Fibroblast of the conjunctiva (primary cell): ENCODE measurements at regions not wholly inside any gene's neighbourhood (a gene's known extent, or its start where the extent isn't known, plus 50 kb on each side); places are given as distances from the start of the nearest gene placed in this dataset.
A peak's percentile ranks its signal among the peaks of the same experiment; 100 is the strongest.
"Not testable (repeated sequence)": the region's sequence is repeated elsewhere in the genome, so short reads cannot be mapped to it uniquely, and the experiment has no call there.

ENCODE experiments used
- DNase-seq: peaks from one replicate; pipeline ENCODE4 v3.0.0-alpha.2; 2010; ENCODE audit warnings: low read depth

DNA sequence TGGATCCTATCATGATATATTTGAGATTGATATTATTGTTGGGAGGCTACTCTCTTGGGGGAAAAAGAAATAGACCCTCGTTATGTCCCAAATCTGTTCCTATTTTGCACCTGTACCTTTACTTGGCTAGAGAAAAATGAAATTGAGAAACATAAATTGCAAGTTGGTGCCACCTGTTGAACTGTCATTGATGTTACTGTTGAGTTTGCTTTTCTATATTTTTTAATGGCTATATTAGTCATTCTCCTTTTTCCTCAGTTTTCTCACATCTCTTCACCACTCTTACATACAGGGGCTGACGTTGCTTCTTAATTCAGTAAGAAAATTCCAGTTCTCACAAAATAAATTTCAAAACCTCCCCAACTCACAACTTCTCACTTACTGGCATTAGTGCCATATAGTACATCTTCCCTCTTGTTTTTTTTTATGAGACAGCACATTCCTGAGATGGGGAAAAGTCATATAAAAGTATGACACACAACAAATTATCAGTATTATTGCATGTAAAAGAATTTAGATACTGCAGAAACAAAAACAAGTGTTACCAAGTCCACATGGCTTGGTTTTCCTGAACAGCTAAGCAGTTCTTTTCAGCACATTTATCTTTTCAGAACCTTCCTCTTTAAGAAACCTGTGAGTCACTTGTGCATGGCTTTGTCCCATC, 348.3 kb upstream of the DSEL start:
- no peak for DNase-seq

DNA sequence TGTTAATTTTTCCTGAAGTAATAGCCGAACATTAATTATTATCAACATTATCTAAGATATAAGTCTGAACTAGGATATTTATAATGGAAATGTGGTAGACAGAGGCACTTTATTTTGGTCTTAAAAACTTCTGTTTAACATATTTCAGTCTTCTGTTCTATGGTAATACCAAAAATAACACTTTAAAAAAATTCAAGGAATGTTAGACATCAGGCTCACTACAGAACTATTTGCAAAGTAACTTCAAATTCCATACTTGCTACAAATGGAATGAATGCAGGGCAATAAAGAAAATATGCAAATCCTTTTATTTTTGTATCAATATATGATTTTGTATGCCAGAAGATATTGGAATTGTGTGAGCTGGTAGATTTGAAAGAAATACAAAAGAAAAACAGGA, 345.5 kb upstream of the DSEL start:
- no peak for DNase-seq

DNA sequence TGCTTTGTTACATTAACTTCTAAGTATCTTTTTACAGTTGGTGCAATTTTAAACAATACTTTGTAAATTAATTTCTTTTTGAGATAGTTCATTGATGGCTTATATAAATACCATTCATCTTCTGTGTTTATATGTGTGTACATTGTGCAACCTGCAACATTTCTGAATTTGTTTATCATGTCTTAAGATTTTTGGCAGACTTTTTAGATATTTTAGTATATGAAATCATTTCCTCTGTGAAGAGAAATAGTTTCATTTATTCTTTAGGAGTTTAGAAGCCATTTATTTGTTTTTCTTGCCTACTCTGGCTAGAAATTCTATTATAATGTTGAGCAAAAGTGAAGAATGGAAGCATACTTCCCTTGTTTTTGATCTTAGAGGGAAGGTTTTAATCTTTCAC, 337.8 kb upstream of the DSEL start:
- no peak for DNase-seq

DNA sequence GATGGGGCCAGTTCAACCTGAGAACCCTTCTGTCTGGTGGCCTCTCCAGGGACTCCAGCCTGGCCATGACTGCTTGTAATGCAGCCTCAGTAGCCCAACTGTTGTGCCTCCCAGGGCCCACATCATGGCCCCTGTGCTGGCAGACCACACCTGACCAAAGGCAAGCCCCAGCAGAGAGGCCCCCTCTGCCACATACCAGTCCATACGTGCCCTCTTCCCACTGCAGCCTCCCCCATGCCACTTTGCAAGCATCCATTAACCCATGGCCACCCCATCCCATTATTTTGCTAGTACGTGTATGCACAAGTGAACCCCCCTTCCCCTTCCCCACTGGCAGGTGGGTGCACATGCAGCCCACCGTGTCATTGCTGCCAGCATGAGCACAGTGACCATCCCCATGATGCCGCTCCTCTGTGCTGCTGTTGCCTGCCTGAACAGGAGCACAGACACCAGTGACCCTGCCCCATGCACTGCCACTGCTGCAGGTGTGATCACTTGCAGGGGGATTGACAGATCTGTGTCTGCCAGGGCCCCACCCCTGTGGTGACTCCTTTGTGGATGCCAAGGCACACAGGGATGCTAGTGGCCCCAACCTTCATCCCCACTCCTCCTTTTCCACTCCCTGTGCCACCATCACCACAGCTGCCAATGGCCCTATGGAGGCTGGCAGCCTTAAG, 330.0 kb upstream of the DSEL start:
- no peak for DNase-seq

DNA sequence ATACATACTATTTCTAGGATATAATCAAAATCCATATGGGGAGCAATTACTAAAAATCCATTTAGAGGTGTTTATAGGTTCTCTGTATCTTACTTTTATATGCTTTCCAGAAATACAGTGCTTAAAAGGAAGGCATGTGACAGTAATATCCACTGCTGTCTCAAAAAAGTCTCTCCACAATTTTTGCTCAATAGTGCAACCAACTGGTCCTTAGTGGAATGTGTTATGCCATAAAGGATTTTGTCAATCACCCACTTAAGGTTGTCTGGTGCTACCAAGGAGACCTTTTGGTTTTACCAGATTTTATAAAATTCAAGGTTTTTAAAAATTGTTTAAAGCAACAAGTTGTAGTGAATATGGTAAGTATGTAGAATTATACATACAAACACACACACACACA, 328.5 kb upstream of the DSEL start:
- peak; percentile 3 for DNase-seq

DNA sequence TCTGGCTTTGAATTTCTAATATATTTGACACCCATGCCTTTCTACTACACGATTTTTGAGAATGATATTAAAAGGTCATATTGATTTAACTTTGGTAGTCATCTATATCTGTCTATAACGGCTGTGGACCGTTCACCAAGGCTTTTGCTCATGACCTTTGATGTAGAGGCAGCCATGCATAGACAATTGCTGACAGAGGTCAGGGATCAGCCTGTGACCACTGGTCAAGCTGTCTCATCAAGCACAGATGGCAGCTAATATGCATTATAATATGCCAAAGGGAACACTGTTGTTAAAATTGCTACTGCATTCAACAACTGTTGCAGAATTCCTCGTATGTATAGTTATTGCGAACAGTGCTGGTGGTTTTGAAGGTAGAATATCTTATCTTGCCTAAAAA, 323.9 kb upstream of the DSEL start:
- DNase-seq, result no peak

DNA sequence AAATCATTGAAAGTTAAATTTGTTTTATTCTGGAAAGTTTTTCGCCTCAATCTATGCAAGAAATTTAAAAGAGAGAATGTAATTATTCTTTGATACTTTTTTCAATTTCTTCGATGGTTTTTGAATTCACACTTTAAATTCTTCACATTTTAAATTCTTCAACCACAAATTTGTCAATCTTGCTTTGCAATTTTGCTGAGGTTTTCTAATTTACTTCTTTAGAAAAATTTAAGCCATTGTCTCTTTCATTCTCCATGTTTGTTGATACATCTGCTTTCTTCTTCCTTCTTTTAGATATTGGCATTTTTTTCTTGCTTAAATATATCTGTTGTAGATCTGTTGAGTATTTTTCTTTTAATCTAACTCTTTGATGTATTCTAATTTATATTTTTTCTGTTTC, 301.9 kb upstream of the DSEL start:
- DNase-seq, result no peak

DNA sequence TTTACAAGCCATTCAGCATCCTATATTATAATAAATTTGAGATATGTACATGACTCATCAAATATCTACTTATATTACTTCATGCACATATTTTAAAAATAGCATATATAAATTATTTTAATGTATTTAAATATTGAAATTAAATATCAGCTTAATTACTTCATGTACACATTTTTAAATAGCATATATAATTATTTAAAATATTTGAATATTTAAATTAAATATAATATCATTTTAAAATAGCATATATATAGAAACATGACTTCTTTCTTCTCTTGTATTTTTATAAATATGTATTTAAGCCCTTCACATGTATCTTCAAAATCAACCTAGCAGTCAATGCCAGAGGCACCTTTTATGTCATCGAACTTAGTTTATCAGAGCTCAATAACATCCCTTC, 298.8 kb upstream of the DSEL start:
- no peak for DNase-seq

DNA sequence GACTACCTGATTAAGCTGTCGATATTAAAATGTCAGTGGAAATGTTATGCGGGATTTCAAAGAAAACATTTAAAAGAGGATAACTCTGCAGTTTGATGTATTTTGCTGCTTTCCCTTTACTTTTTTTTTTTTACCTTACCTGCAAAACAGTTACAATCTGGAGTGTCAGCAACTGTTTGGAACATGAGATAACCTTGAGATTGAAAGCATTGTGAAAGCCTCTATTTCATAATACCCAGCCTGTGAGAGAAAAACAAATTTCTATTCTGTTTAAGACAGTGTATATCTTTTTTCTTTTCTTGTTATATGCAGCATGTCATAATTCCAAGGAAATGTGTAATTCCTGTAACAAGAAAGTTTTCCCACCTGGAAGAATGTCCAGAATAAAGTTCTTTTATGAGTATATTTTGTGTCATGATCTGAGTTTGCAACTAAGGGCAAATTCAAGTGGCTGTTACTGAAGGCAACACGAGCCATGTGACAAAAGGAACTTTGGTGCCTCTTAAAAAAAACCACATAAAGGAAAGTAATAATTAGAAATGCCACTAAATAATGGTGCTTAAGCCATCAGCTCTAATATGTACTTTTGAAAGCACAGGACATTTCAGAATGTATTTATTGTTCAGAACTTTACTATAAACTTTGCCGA, 297.0 kb upstream of the DSEL start:
- DNase-seq, result no peak

DNA sequence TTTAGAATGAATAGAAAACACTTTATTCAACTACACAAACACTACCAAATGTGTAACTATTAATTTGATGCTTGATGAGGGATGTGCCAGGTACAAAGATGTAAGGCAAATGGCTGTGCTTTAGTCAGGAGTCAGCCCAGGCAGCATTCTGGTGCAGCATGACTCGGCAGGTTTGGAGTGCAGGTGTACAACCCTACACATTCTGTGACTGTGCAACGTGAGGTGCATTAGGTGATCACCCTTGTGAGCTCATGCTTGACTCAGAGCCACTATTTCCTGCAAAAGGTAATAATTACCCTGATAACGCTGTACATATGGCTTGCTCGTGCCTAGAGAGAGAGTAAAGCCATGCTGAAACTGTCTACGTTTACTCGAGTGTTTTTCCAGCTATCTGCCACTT, 288.7 kb upstream of the DSEL start:
- DNase-seq, result no peak

DNA sequence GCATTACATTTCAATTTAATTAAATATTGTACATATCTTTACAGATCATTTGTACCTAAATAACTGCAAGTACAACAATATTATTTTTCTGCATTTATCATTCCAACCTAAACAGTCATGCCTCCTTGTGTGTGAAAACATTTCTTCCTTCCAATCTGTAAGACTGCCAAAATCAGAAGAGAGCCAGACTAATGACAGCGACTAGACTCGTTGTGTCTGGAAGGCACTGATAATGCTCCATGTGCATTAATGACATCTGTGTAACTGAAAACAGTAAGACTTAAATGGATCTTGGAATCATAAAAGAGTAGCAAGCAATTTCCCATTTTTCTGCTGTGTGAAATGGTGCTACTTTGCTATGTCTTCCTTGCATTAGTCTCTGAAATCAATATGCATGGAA, 278.0 kb upstream of the DSEL start:
- DNase-seq, result no peak

DNA sequence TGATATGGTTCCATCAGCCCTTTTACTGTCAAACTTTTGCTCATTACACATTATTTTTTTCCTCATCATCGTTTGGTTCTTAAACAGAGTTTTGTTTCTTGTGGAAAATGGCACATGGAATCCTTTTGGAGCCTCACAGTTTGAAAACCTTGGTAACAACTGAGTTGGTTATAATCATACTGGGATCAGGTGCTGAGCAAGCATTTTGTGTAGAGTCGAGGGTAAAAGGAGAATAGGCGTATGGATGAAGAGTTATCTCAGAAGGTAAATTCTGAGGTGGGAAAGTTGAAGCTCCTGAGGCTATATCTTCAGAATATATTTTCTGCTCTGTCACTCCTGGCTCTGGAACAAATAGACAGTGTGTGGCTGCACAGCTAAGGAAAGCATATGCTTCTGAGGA, 274.0 kb upstream of the DSEL start:
- no peak for DNase-seq

DNA sequence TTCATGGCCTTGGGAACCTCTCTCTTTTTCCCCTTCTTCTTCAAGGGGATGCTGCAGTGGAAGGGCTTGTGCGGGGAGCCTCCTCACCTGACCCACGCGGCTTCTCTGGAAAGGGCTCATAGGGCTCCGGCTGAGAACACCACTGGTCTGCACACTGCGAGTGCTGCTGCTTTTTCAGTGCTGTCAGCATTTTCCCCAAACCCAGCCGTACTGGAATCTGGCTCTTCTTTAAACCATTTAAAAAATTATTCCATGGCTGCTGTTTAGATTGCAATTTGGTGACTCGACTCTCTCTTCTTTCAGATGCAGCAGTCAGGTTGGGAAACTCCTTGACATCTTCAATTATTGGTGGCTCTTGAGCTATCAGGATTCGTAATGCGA, 272.6 kb upstream of the DSEL start:
- no peak for DNase-seq

DNA sequence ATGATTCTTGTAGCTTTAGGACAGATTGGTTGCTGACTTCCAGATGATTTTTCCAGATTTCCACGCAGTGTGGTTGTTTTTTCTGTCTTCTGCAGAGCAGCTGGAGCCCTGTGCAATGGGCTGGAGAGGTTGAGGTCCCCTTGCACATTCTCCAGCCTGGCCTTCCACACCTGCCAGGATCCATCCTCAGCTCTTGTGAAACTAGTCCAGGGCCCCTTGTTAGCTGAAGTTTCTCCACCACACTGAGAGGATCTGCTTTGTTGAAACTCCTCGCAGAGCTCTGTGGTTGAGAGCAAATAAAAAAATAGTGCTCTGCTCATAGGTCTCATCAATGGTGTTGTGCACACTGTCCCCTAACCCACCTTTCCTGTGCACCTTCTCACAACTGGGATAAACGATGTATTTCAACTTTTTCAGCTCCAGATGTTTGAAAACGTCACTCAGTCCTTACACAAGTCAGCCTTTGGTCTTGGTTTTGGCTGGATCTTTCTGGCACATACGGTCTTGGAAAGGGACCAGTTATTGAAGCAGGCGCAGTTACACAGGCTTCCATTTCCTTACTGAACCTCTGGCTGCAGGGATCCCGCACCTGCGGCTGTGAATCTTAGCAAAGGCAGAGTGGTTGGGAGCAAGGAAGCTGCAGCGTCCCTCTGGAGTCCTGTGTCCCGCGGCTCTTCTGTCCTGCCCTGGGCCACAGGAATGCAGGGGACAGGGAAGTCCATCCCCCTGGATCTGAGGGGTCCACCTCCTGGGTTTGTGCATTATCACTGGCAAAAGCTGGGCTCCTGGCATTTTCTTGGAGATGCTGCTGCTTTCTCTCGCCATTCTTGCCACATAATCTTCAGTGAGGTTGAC, 272.0 kb upstream of the DSEL start:
- no peak for DNase-seq

DNA sequence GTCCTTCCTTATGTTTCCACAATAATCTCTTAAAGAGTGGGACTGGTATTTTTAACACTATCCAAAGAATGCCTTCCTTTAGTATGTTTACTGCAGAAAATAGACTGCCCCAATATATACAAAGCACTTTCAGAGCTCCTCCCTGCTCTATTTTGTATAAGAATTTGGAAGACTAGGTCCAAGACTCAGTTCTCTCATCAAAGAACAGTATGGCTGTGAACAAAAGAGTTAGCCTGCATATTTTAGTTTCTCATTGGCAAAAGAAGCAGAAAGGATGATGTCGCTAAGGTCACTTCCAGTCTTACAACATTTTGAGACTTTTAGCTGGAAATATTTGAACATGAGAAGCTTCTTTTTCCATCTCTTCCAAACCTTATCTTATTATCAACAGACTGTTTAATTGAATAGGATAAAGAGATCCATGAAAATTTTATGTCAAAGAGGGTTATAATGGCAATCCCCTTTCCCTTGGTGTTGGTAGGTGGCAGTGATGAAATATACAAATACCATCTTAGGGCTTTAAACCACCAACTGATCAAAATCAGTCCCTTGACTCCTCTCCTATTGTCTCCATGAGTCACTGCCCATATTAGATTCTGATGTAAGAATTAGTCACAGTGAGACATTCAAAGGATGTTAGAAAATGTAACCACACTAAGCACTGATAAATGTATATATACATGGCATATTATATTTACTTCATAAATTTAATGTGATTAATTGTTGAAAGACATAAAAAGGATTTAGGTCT, 266.9 kb upstream of the DSEL start:
- peak; percentile 90 for DNase-seq

DNA sequence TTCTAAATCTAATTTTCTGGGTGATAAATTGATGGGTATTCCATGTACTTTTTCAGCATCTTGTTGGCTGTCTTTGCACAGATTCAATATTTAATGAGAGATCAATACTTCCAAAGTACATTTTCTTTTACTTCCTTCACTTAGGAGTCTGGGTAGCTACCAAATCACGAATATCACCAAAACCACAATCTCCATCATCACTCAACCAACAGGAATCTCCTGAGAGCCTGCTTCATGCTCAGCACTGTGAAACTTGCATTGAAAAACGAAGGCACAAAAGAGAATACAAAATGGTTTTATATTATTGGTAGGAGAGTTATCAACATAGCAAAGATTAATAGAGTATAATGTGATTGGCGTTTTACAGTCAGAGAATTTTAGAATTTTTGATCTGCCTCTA, 261.5 kb upstream of the DSEL start:
- DNase-seq, result no peak

DNA sequence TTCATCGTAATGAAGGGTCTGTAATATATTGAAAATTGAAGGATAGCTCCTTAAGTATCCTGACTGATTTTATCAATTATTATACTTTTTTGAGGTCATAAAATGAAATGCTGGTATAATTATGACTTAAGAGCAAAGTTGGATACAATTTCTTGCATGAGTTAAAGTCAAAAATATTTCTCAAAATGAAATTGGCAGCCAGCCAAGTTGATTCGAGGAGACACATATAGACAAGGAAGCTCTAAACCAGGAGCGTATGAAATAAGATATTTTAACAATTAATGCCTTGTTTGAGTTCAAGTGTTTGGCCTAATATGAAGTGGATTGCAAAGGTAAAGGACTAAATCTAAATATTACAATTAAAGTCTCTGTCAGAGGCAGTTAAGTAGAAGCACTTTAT, 260.4 kb upstream of the DSEL start:
- DNase-seq, result peak; percentile 3

DNA sequence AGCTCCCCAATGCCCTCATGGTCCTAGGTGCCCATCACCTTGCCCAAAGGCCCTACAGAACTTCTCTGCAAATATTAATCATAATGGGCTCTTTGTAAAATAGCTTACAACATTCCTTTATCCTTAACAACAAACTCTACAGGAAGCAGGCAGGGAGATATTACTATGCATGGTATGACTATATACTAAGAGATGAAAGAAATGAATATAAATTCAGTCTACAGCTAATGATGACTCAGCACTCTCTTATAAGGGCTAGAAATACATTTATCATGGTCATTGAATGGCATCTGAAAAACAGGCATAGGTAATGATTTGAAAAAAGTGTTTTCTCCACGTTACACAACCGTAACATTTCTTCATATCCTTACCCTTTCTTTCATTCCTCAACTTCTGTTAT, 254.8 kb upstream of the DSEL start:
- DNase-seq, result no peak

DNA sequence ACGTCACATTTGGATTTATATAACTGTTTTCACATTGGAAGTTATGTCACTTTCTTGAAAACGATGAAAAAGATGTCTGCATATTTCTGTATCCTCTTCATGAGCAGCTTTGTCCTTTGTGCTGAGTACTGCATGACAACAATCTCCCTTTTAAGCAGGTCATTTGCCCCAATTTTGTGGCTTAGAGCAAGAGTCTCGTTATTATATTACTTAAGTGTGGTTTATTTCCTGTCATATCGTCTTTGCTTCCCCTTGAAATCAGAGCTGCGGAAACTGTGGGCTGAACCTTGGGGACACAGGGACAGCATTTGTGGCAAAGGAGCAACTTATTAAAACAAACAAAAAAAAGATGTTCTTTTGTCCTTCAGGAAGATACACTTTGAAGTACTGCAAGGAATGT, 254.0 kb upstream of the DSEL start:
- DNase-seq, result no peak

DNA sequence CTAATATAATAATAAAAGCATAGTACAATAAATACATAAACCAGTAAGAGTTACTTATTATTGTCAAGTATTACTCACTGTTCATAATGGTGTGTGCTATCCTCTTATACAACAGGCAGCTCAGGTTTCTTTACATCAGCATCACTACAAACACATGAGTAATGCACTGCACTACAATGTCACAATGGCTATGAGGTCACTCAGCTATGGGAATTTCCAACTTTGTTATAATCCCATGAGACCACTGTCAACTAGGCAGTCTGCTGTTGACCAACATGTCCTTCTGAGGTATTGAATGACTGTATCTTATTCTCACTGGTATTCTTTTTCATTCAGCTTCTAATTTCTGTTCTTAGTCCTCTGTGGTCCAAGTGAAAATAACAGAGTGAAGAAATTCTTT, 250.4 kb upstream of the DSEL start:
- peak; percentile 51 for DNase-seq

DNA sequence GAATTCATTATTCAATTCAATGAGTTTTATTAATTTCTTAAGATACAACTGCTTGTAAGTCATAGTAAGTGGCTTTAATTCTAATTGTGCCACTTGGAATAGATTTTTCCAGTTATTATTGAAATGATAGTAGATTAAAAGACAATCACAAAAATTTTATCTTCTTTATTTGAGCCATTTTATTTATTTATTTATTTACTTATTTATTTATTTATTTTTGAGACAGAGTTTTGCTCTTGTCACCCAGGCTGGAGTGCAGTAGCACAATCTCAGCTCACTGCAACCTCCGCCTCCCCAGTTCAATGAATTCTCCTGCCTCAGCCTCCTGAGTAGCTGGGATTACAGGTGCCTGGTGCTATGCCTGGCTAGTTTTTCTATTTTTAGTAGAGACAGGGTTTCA, 235.7 kb upstream of the DSEL start:
- DNase-seq, result not testable (repeated sequence)

DNA sequence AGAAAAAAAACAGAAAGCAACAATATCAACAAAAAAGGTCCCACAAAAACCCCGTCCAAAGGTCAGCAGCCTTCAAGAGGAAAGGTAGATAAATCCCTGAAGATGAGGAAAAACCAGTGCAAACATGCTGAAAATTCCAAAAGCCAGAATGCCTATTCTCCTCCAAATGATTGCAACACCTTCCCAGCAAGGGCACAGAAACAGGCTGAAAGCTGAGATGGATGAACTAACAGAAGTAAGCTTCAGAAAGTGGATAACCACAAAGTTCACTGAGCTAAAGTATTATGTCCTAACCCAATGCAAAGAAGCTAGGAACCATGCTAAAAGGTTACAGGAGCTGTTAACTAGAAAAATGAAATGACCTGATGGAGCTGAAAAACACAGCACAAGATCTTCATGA, 226.4 kb upstream of the DSEL start:
- DNase-seq, result no peak
